ENCODE measurements at regions not wholly inside any gene's neighbourhood (a gene's known extent, or its start where the extent isn't known, plus 50 kb on each side); places are given as distances from the start of the nearest gene placed in this dataset.

GRCh38 chr6:51271615-51272014, 452.9 kb downstream of the TFAP2B start:
- Histone ChIP-seq H3K4me1 (replicated peaks; ENCODE audit: insufficient read depth) (no peaks in the 10 kb centered on the region), H3K36me3 (ENCODE audit: low read depth) (no peaks in the 10 kb centered on the region), H3K9me2 (ENCODE audit: insufficient read depth) (no peaks in the 10 kb centered on the region), H3K79me2 (ENCODE audit: low read depth) (no peaks in the 10 kb centered on the region), H3K27me3 (ENCODE audit: insufficient read depth, low read depth) (no peaks in the 10 kb centered on the region), H3K9me3 (ENCODE audit: insufficient read depth, low read depth) (no peaks in the 10 kb centered on the region), H2AFZ (no peak overlapping the region), H4K20me1 (ENCODE audit: insufficient read depth) (no peaks in the 10 kb centered on the region), H3K27ac (no peak overlapping the region), H3K4me3 (no peak overlapping the region), H3K4me2 (no peak overlapping the region), H3F3A (ENCODE audit: insufficient read depth, low read depth) (no peaks in the 10 kb centered on the region)
- no peak for DNase-seq
- CTCF ChIA-PET = no interaction called here
- intact Hi-C loops (cut with micrococcal nuclease; ENCODE audit: unreplicated experiment) = no loop called here
- POLR2A ChIA-PET (ENCODE audit: unreplicated experiment) = no interaction called here
- no TSS peak for BruUV-seq (replicated peaks)
- no peak for TF ChIP-seq EZH2 (IDR thresholded peaks at IDR 0.05; ENCODE audit: low read depth)
- no peak for TF ChIP-seq CTCF (conservative IDR thresholded peaks at IDR 0.05)

- H3K36me3 ChIP-seq (ENCODE audit: low read depth) = no peaks in the 10 kb centered on the region
- H2AFZ ChIP-seq = no peak overlapping the region
- H3K9me3 ChIP-seq (ENCODE audit: insufficient read depth, low read depth) = no peaks in the 10 kb centered on the region
- ChIA-PET POLR2A (ENCODE audit: unreplicated experiment) (no interaction called here), CTCF (no interaction called here)
- intact Hi-C loops (cut with micrococcal nuclease; ENCODE audit: unreplicated experiment) = no loop called here
- BruUV-seq (replicated peaks) = no TSS peak
- no peaks in the 10 kb centered on the region; the same call in 1 of the 2 replicates for H4K20me1 ChIP-seq (ENCODE audit: insufficient read depth)
- H3K4me3 ChIP-seq = no peak overlapping the region
- TF ChIP-seq EZH2 (IDR thresholded peaks at IDR 0.05; ENCODE audit: low read depth) = no peak
- no peak for TF ChIP-seq CTCF (conservative IDR thresholded peaks at IDR 0.05)
- H3K4me1 ChIP-seq (replicated peaks; ENCODE audit: insufficient read depth) = no peaks in the 10 kb centered on the region
- H3K9me2 ChIP-seq (ENCODE audit: insufficient read depth) = no peaks in the 10 kb centered on the region
- no peak overlapping the region for H3K27ac ChIP-seq
- DNase-seq = no peak
- H3K79me2 ChIP-seq (ENCODE audit: low read depth) = no peaks in the 10 kb centered on the region
- H3F3A ChIP-seq (ENCODE audit: insufficient read depth, low read depth) = no peaks in the 10 kb centered on the region
- no peaks in the 10 kb centered on the region for H3K27me3 ChIP-seq (ENCODE audit: insufficient read depth, low read depth)
- H3K4me2 ChIP-seq = no peak overlapping the region
These were observed 454.7 kb downstream of the TFAP2B start for GRCh38 chr6:51273228-51273961.

- CTCF ChIA-PET = no interaction called here
These were observed 458.8 kb downstream of the TFAP2B start for GRCh38 chr6:51277474-51277873.

More at GRCh38 chr6:51277474-51277873, 458.8 kb downstream of the TFAP2B start:
- Histone ChIP-seq H4K20me1 (ENCODE audit: insufficient read depth) (no peaks in the 10 kb centered on the region; the same call in 1 of the 2 replicates), H3K4me3 (no peak overlapping the region), H3F3A (ENCODE audit: insufficient read depth, low read depth) (no peaks in the 10 kb centered on the region), H3K4me2 (no peak overlapping the region), H3K9me2 (ENCODE audit: insufficient read depth) (no peaks in the 10 kb centered on the region), H2AFZ (no peak overlapping the region), H3K27ac (no peak overlapping the region), H3K4me1 (replicated peaks; ENCODE audit: insufficient read depth) (no peaks in the 10 kb centered on the region), H3K36me3 (ENCODE audit: low read depth) (no peaks in the 10 kb centered on the region), H3K9me3 (ENCODE audit: insufficient read depth, low read depth) (no peaks in the 10 kb centered on the region), H3K79me2 (ENCODE audit: low read depth) (no peaks in the 10 kb centered on the region), H3K27me3 (ENCODE audit: insufficient read depth, low read depth) (no peaks in the 10 kb centered on the region)
- POLR2A ChIA-PET (ENCODE audit: unreplicated experiment) = no interaction called here
- DNase-seq = no peak
- no TSS peak for BruUV-seq (replicated peaks)
- no peak for TF ChIP-seq CTCF (conservative IDR thresholded peaks at IDR 0.05)
- no peak for TF ChIP-seq EZH2 (IDR thresholded peaks at IDR 0.05; ENCODE audit: low read depth)
- intact Hi-C loops (cut with micrococcal nuclease; ENCODE audit: unreplicated experiment) = no loop called here
